ENCODE measurements at regions not wholly inside any gene's neighbourhood (a gene's known extent, or its start where the extent isn't known, plus 50 kb on each side); places are given as distances from the start of the nearest gene placed in this dataset.

- H3K27ac ChIP-seq, result no peak overlapping the region
Measured at GRCh38 chr1:83671586-83671985, 327.3 kb downstream of the TTLL7 start.

GRCh38 chr1:83670909-83671565 is 327.9 kb downstream of the TTLL7 start:
- peaks cover 0 to 3% (median 0%) of the 10 kb centered on the region in 12 donors for H3K9me3 ChIP-seq
- H3K27ac ChIP-seq, result no peak overlapping the region
- peak in 1 of 4 donors; percentile 52 for ATAC-seq
- H3K27me3 ChIP-seq, result no peaks in the 10 kb centered on the region
- H3K36me3 ChIP-seq, result no peaks in the 10 kb centered on the region
- TF ChIP-seq CTCF (IDR thresholded peaks at IDR 0.05) (no peak), POLR2A (IDR thresholded peaks at IDR 0.05) (no peak)
- WGBS, 4 donors, result 59 to 70% (median 64%) methylated on average over 2 of the region's 2 CpGs
- peaks cover 0 to 4% (median 0%) of the 10 kb centered on the region in 12 donors for H3K4me1 ChIP-seq
- DNase-seq, result no peak
- no peak overlapping the region for H3K4me3 ChIP-seq
- intact Hi-C loops (cut with DNase I), result no loop called here

More at GRCh38 chr1:83671586-83671985, 327.3 kb downstream of the TTLL7 start:
- Histone ChIP-seq H3K9me3 (peaks cover 0 to 3% (median 0%) of the 10 kb centered on the region in 12 donors), H3K4me3 (no peak overlapping the region), H3K36me3 (no peaks in the 10 kb centered on the region), H3K27me3 (no peaks in the 10 kb centered on the region), H3K4me1 (peaks cover 0 to 4% (median 0%) of the 10 kb centered on the region in 12 donors)
- intact Hi-C loops (cut with DNase I), result no loop called here
- no peak for ATAC-seq
- TF ChIP-seq CTCF (IDR thresholded peaks at IDR 0.05), result no peak
- no peak for TF ChIP-seq POLR2A (IDR thresholded peaks at IDR 0.05)
- DNase-seq, result no peak

- peak in 3 of 5 donors; percentile 8 to 34 (median 25) for DNase-seq
- no peaks in the 10 kb centered on the region for H3K9me3 ChIP-seq
- H3K27ac ChIP-seq, result peak overlapping the region in 10 of 12 donors; percentile 30 to 66 (median 56)
- peaks cover 0 to 20% (median 5%) of the 10 kb centered on the region in 12 donors for H3K4me1 ChIP-seq
- no peaks in the 10 kb centered on the region for H3K36me3 ChIP-seq
- peak in 1 of 4 donors; percentile 34 for ATAC-seq
- intact Hi-C loops (cut with DNase I), result no loop called here
- TF ChIP-seq POLR2A (IDR thresholded peaks at IDR 0.05) (no peak), CTCF (IDR thresholded peaks at IDR 0.05) (no peak)
- no peaks in the 10 kb centered on the region for H3K27me3 ChIP-seq
- H3K4me3 ChIP-seq, result peak overlapping the region in 4 of 12 donors; percentile 8 to 42 (median 14)
- WGBS, 4 donors, result 51 to 71% (median 62%) methylated on average over 5 of the region's 5 CpGs
Measured at GRCh38 chr1:83641796-83642443, 357.0 kb downstream of the TTLL7 start.

- 31 to 50% (median 41%) methylated on average over 5 of the region's 5 CpGs for WGBS, 4 donors
- Histone ChIP-seq H3K36me3 (no peaks in the 10 kb centered on the region), H3K4me1 (peaks cover 0 to 20% (median 5%) of the 10 kb centered on the region in 12 donors), H3K27ac (peak overlapping the region in 10 of 12 donors; percentile 30 to 66 (median 56)), H3K9me3 (no peaks in the 10 kb centered on the region), H3K4me3 (peak overlapping the region in 5 of 12 donors; percentile 8 to 42 (median 17)), H3K27me3 (no peaks in the 10 kb centered on the region)
- no peak for TF ChIP-seq CTCF (IDR thresholded peaks at IDR 0.05)
- TF ChIP-seq POLR2A (IDR thresholded peaks at IDR 0.05), result no peak
- intact Hi-C loops (cut with DNase I), result no loop called here
- ATAC-seq (peak in 3 of 4 donors; percentile 51 to 68 (median 59)), DNase-seq (peak in 2 of 5 donors; percentile 9 to 20)
Measured at GRCh38 chr1:83641206-83641658, 357.7 kb downstream of the TTLL7 start.
